GM18867 (cell line): ENCODE measurements at regions not wholly inside any gene's neighbourhood (a gene's known extent, or its start where the extent isn't known, plus 50 kb on each side); places are given as distances from the start of the nearest gene placed in this dataset.
"Not testable (repeated sequence)": the region's sequence is repeated elsewhere in the genome, so short reads cannot be mapped to it uniquely, and the experiment has no call there.

ENCODE experiments used
- ATAC-seq: cut with Tn5 transposase; IDR thresholded peaks from one replicate; pipeline ENCODE4 v1.9.1; 2021; ENCODE audit warnings: mild to moderate bottlenecking, moderate library complexity; ENCODE audit not compliant: unreplicated experiment

DNA sequence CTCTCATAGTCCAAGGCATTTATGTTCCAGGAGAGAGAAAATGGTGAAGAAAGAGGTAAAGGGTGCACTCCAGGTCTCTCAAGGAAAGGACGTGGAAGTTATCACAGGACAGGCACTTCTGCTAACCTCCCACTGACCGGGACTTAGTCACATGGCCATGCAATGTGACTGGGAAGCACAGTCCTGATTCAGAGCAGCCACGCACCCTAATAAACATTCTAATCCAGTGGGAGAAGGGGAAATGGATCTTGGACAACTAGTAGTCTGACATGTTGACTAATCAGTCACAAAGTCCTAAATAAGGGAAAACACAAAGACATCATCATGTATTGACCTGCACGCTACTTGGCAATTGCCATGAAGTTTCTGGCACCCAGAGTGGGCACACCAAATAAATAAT, 417.5 kb upstream of the ZMIZ1 start:
- ATAC-seq, result no peak

DNA sequence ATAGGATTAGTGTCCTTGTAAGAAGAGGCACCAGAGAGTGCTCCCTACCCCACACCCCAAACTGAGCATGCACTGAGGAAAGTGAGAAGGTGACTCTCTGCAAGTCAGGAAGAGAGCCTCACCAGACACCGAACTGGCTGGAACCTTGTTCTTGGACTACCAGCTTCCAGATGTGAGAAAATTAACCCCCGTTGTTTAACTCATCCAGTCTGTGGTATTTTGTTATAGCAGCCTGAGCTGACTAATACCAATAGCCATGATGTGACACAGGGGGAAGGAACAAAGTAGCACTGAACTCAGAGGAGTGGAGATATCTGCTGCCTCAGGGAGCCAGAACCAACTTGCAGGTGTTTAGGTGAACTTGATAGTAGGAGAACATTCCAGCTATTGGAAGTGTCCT, 415.2 kb upstream of the ZMIZ1 start:
- no peak for ATAC-seq

DNA sequence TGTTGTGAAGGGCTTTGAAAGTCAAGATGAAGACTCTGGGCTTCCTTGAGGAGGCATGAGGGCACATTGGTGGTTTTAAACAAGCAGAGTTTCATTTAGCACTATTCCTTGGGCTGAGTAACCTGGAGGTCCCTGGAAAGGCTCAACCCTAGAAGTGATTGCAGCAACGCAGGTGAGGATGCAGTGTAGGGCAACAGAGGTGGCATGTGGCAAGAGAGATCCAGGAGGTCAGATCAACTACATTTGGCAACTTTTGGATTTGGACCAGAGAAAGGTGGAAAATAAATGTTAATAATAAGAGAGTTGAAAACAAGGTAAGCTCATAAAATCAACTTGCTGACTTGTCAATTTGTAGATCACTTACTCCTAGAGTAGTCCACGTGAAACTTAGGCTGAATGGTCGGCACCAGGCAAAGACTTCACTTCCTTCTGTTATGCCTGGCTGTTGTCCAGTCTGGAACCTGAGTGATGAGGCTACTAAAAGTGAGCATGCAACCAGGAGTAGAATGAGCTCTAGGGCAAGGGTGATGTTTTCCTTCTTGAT, 414.6 kb upstream of the ZMIZ1 start:
- no peak for ATAC-seq

DNA sequence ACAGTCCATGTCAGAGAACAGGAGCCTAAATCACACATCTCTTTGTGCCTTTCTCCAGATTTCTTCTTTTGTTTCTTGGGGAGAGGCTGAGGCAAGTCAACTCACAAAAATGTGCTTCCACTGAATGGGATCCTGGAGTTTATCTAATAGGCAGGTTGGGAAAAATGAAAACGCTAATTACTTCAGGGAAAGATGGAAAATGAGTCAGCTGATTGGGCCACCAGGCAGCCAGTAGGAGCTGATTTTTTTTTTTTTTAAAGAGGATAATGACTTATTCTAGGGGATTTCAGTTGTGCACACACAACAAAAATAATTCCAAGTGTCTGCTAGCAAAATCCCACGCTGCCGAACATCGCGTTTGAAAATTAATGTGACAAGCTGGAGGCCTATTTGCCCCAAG, 412.8 kb upstream of the ZMIZ1 start:
- no peak for ATAC-seq

DNA sequence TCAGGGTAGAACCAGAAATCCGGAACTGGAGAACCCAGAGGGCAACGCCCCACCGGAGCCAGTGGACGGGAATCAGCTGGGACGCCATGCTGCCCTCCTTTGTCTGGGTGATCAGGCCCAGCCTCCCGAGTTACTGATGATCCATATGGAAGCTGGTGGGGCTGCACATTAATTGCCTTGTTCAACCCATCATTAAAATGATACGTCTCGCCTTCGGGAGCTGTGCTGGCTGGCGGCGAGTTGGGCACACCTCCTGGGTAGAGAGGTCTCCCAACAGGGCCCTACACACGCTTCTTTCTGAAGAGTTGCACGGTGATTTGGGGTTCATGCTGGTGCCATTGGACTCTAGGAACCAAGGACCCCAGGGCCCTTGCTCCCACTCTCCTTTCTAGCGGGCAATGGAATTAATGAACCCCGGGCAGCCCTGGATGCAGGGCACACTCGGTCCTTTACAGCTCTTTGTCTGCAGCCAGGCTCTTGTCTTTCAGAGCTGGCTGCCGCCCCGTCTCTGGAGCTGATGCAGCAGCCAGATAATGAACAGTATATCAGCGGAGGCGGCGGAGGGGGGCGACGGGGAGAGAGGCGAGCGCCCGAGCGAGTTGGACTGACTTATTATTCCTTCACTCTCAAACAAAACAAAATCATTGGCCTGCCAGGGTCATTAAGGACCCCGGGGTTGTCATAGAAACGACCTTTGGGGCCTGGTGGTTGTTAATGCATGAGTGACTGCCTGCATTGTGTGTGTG, 412.2 kb upstream of the ZMIZ1 start:
- ATAC-seq, result no peak

DNA sequence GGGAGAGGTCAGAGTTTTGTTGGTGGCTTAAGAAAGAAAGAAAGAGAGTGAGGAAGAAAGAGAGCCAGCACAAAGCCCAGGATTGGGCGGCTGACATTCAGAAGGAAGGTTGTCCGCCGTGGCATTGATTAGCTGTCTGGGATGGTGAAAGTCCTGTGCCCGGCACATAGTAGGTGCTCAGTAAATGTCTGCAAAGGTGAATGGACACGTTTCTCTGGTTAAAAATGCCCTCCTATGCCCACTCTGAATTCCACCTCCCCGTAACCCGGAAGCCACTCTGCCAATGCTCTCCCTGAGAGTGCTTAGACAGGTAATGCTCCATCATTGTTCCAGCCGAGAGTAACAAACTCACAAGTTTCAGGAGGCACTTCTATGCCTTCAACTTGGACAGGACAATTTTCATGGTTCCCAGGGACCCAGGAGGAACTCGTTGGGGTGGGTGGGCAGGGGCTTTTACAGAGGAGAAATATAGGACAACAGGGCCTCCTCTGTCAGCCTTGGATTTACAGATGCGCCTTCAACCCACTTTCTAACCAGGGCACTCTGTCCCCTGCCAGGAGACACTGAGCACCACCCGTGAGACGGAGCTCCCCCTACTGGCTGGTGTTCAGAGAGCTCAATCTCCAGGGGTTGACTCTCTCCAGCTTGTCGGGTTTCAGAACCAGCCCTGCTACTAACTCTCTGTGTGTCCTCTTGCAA, 411.5 kb upstream of the ZMIZ1 start:
- peak; percentile 67 for ATAC-seq

DNA sequence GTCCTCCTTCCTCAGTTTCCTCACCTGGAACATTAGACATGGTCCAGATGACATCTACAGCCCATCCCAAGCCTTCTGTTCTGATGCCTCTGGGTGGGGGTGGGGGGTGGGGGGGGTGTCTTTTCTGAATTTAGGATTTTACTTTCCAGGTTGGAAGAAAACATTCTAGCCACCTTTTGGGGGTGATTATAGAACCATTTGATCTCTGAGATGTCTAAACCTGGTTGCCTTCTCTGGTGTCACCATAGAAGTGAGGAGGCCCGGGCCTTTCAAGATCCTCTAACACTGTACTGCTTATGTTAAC, 411.0 kb upstream of the ZMIZ1 start:
- ATAC-seq, result no peak

DNA sequence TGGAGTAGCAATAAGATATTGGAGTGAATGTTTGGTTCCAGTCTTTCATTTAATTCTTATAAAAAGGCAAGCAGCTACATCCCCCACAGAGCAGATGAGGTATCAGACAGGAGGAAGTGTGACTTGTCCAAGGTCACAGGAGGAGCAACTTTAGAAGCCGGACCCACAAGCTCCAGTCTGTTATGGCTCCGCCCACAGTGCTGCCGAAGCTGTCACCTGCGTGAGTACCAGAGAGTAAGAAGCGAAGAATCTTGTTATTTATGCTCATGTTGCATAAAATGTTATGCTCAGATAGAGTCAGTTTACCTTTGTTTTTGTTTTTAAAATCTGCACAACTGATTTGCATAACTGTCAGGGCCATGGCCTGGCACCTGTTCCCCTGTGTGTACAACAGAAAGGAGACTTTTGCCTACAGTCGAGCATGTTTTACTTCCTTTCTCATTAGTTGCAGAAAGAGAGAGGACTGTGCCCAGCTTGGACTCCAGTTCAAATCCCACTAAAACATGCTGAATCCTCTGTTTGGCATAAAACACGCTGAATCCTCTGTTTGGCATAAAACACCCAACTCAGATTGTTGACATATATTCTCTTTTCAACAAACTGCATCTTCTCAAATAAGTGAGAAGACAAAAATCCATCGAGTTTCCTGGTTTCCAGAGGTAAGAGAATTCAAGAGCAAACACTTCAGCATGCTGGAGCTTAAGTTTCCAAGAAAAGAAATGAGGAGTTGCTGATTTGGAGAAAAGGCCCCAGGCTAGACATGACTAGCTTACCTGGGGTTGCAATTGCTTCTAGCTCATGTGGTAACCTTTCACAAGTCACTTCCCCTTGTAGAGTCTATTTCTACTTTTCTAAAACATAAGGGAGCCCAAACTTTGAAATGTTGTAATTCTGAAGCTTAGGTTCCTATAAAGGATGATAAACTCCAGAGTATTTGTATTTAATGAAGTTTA, 409.8 kb upstream of the ZMIZ1 start:
- peak; percentile 76 for ATAC-seq

DNA sequence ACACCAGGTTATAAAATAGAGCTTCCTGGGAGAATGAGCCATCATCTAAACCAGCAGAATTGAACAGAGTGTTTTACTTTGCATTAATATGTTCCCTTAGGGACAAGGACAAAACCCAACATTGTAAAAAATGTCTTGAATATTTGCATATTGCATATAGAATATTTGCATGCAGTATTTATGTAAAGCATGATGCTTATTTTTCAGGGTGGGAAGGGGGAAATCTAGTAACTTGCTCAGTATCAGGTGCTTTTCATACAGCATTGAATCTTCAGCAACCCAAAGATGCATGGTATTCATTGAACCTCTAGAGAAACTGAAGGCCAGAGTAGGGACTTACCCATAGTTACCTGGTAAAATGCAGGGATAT, 409.2 kb upstream of the ZMIZ1 start:
- ATAC-seq, result no peak

DNA sequence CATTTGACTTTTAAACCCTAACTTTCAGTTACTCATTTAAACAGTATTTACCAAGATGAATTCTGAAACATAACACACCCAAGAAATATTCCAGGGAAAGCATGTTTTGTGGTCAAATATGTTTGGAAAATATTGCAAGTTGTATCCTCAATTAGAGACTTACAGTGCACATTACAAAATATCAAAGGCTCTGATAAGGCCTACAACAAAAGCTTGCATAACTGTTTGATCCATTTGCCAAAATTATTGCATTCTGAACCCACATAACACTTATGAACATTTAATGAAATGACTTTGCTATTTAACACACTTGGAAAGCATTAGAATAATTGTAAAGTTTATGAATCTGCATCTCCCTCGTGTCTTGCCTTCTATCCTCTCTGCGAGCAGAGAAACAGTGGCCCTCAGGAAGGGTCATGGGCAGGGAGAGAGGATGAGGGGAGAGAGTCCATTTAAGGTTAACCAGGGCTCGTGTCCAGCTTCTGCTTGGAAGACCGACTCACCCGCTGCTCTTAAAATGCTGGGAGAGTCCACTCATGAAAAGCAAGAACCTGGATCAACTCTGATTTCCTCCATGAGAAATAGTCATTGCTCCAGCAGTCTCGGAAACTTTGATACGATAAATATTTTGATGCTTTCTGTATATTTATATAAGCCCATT, 408.2 kb upstream of the ZMIZ1 start:
- no peak for ATAC-seq

DNA sequence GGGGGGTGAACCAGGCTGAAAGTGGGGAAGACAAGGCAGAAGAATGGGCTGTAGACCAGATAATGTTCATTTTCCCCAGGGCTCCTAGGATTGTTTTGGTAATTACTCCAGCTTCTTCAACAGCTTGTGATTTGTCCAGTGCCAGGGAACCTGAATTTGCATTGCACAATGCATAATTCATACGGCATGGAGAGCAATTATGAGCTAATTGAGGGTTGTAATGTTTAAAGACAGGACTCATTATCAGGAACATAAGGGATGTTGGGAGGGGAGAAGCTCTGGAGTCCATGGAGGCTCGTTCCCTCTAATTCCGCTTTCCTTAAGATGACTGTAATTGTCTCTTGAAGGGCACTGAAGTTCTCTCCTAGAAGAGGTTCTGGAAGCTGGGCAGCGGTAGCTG, 405.0 kb upstream of the ZMIZ1 start:
- ATAC-seq, result no peak

DNA sequence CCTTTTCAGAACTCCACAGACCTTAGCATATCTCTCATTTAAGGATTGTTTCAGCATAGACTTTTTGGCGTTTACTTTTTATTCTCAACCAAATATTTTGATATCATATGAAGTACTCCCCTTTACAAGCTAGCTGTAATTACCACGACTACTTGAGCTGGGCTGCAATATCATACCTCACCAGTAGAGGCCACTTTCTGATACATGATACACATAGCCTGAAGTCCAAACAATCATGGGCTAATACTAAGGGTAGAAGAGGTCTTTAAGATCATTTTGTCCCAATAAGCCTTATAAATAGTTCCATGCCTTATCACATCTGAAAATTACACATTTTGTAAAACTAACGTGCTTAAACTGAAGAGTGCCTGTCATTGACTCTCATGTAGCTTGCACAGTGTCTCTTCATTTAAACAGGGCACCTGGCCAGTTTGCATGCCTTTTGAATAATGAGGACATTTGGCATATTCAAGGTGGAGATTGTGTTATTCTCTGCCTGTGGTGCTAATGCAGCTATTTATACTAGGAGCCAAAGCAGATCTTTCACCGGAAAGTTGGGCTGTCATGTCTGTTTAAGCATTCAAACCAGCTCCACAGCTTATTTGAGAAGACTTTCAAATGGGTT, 403.7 kb upstream of the ZMIZ1 start:
- ATAC-seq, result no peak

DNA sequence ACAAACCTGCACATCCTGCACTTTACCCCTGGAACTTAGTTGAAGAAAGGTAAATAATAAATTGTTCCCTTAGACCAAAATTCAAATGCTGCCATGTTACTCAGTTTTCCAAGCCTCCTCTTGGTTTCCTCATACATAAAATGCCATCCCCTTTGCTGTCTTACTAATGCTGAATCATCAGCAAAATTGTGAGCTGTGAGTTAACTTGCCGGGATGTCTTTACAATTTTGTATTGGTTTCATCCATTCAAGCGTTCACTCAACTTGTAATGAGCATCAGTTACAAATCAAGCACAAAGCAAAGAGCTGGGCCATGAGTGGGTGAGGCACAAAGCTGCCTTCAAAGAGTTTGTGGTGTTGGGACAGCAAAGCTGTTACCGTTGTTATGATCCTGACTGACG, 395.8 kb upstream of the ZMIZ1 start:
- no peak for ATAC-seq

DNA sequence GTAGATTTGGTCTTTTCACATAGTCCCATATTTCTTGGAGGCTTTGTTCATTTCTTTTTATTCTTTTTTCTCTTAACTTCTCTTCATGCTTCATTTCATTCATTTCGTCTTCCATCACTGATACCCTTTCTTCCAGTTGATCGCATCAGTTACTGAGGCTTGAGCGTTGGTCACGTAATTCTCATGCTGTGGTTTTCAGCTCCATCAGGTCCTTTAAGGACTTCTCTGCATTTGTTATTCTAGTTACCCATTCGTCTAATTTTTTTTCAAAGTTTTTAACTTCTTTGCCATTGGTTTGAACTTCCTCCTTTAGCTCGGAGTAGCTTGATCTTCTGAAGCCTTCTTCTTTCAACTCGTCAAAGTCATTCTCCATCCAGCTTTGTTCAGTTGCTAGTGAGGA, 387.6 kb upstream of the ZMIZ1 start:
- ATAC-seq, result not testable (repeated sequence)

DNA sequence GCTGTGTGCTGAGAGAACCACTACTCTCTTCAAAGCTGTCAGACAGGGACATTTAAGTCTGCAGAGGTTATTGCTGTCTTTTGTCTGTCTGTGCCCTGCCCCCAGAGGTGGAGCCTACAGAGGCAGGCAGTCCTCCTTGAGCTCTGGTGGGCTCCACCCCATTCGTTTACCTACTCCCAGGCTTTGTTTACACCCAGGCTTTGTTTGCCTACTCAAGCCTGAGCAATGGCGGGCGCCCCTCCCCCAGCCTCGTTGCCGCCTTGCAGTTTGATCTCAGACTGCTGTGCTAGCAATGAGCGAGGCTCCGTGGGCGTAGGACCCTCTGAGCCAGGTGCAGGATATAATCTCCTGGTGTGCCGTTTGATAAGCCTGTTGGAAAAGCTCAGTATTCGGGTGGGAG, 386.8 kb upstream of the ZMIZ1 start:
- ATAC-seq, result not testable (repeated sequence)

DNA sequence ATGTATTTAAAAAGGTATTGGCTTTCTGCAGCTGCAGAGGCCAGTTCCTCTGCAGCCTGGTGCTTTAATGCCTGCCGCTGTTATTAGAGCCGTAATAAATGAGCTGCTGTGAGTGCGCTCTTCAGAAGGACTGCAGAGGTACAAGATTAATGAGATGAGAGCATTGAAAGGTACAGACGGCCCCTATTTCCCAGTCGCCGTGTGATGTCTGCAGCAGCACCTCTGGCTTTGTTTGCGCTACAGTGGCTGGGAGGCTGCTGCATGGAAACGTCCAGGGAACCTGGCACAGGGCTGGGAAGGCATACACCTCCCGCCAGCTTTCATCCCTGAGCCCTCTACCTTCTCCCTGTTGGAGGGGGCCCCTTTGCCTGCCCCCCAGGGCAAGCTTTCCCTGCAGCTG, 383.8 kb upstream of the ZMIZ1 start:
- ATAC-seq, result no peak

DNA sequence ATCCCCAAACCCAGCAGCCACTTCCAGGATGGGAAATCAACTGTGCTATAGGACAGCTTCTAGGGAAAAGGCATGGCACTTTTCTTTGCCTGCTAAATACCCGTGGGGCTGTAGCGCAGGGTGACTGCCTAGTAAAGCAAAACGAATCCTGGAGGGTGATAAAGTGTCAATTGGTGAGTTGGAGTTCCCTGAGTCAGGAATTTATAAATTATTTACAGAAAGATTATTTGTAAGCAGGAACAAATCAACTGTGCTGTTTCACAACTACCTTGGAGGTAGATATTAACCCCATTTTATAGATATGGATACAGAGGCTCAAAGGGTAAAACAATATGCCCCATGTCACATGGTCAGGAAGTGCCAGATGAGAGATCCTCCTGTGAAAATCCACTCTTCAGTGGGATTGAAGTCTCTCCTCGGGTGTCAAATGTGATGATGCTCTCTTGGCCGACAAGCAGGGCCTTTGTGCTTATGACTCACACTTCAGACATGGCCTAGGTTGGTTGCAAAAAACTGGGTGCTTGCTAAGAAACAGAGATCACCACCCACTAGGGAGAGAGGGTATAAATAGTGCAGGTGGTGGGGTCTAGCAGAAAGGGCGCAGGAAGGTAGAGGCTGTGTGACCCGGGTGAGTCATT, 383.2 kb upstream of the ZMIZ1 start:
- ATAC-seq, result no peak

DNA sequence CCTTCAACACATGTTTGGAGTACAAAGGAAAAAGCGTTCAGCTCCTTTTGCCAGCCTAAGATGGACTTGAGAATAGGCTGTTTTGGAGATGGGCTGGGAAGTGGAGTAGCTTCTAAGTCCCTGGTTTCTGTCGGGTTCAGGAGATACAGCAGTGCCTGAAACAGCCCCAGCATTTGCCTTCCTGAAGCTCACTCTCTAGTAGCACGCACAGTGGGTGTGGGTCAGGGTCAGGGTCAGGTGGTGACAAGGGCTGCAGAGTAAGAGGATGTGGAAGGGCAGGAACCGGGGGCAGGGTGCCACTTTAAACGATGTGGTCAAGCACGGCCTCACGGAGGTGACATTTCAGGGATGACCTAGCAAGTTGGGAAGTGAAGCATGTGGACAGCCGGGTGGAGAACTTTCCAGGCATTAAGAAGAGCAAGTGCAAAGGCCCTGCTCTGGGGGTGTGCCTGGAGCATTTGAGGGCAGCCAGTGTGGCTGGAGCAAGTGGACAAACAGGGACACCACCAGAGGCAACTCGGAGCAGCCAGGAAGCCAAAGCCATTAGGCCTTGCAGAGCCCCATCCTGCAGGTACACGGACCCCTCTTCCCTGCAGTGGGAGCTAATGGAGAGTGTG, 382.2 kb upstream of the ZMIZ1 start:
- no peak for ATAC-seq

DNA sequence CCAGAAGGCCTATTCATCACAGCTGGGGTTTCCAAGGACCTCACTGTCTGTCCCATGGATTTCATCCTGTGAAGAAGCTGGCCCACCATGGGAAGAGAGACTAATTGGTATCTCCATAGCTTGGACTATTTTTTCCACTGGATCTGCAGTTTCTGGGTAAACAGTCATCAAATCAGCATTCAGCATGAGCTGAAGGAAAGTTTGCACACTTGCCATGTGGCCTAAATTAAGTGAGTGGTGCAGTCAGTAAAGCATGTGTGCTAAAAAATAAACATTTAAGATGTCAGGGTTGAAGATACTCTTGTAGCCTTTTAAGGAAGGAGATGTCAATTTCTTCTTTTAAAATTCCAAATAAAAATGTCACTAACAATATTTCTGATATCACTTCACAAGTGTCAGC, 381.1 kb upstream of the ZMIZ1 start:
- no peak for ATAC-seq
